T-helper 17 cell (primary cell): ENCODE measurements at regions not wholly inside any gene's neighbourhood (a gene's known extent, or its start where the extent isn't known, plus 50 kb on each side); places are given as distances from the start of the nearest gene placed in this dataset.

Experiments used
- ATAC-seq: fragments of 150-1000 bp; cut with Tn5 transposase; 2 replicates; pipeline ENCODE4 v1.10.0; 2021; ENCODE audit warnings: mild to moderate bottlenecking, moderate library complexity
- DNase-seq, 3 donors: peaks; one replicate each; pipeline versions ENCODE4 v3.0.0 to v3.0.0-alpha.2; 2020 to 2021
- H3K9me3 ChIP-seq: one replicate; pipeline ENCODE4 v1.7.0; 2013; ENCODE audit warnings: low read length, mild to moderate bottlenecking; ENCODE audit not compliant: control insufficient read depth, poor library complexity, severe bottlenecking
- H3K27ac Mint-ChIP-seq: one replicate; pipeline ENCODE4 v1.8.0; 2022; ENCODE audit warnings: mild to moderate bottlenecking, moderate library complexity, mixed read lengths
- H3K27me3 Mint-ChIP-seq: one replicate; pipeline ENCODE4 v1.8.0; 2022; ENCODE audit warnings: mixed read lengths
- H3K36me3 Mint-ChIP-seq: one replicate; pipeline ENCODE4 v1.8.0; 2022; ENCODE audit warnings: low read depth, mixed read lengths
- H3K4me1 Mint-ChIP-seq: one replicate; pipeline ENCODE4 v1.8.0; 2022; ENCODE audit warnings: mild to moderate bottlenecking, mixed read lengths
- H3K4me3 Mint-ChIP-seq: one replicate; pipeline ENCODE4 v1.8.0; 2022; ENCODE audit warnings: mild to moderate bottlenecking, moderate library complexity, mixed read lengths

DNA sequence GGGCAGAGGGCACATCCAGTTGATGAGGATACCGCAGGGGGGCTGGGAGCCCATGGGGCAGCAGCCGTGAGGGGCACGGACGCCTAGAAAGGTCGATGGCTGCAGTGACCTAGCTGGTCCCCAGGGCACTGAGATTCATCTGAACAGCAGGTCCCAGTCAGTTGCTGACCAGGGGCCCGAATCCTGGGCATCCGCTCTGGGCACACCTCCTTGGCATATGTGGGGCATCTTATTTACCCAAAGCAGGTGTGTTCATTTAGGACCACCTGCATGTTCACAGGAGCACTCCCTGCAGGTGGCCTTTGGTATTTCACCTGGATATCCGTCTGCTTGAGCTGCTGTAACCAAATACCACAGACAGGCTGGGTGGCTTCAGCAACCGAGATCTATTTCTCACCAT, 72.0 kb upstream of the ODC1 start:
- peak; percentile 36 for ATAC-seq

DNA sequence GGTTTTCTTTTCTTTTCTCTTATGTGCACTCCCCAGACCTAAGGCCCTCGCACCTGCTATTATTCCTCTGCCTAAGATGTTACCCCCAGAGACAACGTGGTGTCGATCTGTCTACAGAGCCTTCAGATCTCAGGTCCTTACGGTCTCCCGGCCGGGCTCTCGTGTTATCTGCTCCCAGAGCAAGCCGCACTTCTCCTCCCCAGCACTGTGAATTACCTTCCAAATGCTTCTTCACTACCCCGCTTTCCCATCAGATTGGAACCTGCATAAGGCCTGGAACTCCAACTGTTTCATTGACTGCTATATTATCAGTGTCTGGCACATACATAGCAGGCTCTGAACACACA, 71.2 kb upstream of the ODC1 start:
- Mint-ChIP-seq H3K4me1 (peaks cover 2% of the 10 kb centered on the region), H3K4me3 (no peak overlapping the region), H3K27ac (no peak overlapping the region), H3K27me3 (peaks cover 5% of the 10 kb centered on the region), H3K36me3 (peaks cover 2% of the 10 kb centered on the region)
- no peak for DNase-seq
- ATAC-seq: no peak
- peaks cover 4% of the 10 kb centered on the region for H3K9me3 ChIP-seq

More for the DNA sequence above, 72.0 kb upstream of the ODC1 start:
- H3K9me3 ChIP-seq: peaks cover 4% of the 10 kb centered on the region
- no peak overlapping the region for H3K4me3 Mint-ChIP-seq
- no peak for DNase-seq
- H3K27me3 Mint-ChIP-seq: peaks cover 5% of the 10 kb centered on the region
- H3K36me3 Mint-ChIP-seq: peaks cover 2% of the 10 kb centered on the region
- H3K4me1 Mint-ChIP-seq: peaks cover 2% of the 10 kb centered on the region
- H3K27ac Mint-ChIP-seq: no peak overlapping the region

DNA sequence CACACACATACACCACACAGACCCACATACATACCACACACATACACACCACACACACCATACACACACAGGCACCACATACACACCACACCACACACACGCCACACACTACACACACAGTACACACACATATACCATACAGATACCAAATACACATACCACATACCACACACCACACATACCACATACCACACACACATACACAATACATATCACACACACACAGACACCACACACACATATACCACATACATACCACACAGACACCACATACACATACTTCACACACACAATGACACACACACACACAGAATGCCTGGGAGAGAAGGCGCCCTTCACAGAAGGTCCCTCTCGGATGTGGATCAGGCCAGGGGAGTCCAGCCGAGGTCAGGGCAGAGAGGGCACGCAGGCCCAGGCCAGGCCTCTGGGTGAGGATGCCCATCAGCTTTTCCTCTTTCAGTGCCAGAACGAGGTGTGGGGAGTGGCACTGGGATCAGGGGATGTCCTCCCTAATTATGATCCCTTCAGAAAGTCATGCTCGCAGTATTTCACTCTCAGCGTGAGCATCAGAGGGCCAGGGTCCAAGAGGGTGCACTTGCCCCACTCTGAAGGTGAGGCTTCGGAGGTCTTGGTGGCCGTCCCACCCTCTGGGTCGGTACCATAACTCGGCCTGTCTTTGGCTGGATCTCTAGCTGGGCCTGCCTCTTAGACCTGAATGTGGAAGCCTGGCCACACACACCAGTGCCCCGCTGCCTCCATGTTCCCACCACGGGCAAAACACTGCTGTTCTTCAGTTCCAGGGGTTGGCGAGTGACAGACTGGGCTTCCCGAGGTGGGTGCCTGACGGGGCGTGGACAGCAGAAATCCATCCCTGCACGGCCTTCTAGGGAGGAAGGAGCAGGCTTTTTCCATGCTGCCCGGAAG, 70.6 kb upstream of the ODC1 start:
- H3K9me3 ChIP-seq: peaks cover 4% of the 10 kb centered on the region
- no peak overlapping the region for H3K27ac Mint-ChIP-seq
- H3K27me3 Mint-ChIP-seq: peaks cover 3% of the 10 kb centered on the region
- DNase-seq: no peak
- peaks cover 2% of the 10 kb centered on the region for H3K36me3 Mint-ChIP-seq
- H3K4me1 Mint-ChIP-seq: no peaks in the 10 kb centered on the region
- no peak overlapping the region for H3K4me3 Mint-ChIP-seq
- no peak for ATAC-seq

DNA sequence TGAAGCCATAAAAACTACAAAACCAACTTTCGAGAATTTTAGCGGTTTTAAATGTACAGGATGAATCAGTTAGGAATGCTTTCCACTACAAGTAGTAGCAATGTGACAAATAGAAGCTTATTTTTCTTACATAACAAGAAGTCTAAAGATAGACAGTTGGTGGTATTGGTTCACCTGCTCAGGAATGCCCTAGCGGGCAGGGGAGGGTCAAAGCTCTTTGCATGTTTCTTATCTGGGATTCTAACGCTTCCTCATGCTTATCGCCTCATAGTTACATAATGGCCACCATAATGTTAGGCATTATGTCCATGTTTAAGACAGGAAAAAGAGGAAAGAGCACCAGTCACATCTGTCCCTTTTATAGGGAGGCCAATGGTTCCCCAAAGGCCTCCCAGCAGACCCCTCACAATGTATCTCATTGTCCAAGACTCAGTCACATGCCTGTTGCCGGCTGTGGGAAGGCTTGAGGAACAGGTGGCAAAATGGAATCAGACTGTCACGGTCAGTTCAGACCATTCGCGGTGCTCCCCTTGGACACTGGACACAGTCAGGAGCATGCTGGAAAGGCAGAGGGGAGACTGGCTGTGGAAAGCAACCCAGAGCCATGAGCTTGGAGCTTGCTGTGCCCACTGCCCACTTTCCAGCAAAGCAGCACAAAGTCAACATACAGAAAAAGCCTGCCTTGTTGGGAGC, 69.4 kb upstream of the ODC1 start:
- no peaks in the 10 kb centered on the region for H3K4me1 Mint-ChIP-seq
- H3K27ac Mint-ChIP-seq: no peak overlapping the region
- H3K9me3 ChIP-seq: peaks cover 4% of the 10 kb centered on the region
- H3K4me3 Mint-ChIP-seq: no peak overlapping the region
- DNase-seq: no peak
- no peaks in the 10 kb centered on the region for H3K27me3 Mint-ChIP-seq
- peaks cover 2% of the 10 kb centered on the region for H3K36me3 Mint-ChIP-seq
- no peak for ATAC-seq

DNA sequence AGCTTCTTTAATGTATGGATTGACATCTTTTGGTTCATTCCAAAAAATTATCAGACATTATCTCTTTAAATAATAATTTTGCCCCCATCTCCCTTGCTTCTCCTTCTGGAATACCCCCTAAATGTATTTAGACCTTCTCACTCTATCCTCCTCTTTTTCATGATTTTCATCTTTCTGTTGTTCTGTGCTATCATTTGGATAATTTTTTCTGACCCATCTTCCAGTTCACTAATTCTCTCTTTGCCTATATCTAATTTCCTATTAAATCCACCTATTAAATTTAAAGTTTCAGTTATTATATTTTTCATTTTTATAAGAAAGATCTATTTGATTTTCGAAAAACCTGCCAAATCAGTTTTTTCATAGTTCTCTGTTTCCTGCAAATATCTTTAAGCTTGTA, 67.8 kb upstream of the ODC1 start:
- no peak for DNase-seq
- Mint-ChIP-seq H3K4me1 (no peaks in the 10 kb centered on the region), H3K27me3 (no peaks in the 10 kb centered on the region), H3K36me3 (peaks cover 2% of the 10 kb centered on the region), H3K4me3 (no peak overlapping the region), H3K27ac (no peak overlapping the region)
- H3K9me3 ChIP-seq: peaks cover 4% of the 10 kb centered on the region
- ATAC-seq: no peak

DNA sequence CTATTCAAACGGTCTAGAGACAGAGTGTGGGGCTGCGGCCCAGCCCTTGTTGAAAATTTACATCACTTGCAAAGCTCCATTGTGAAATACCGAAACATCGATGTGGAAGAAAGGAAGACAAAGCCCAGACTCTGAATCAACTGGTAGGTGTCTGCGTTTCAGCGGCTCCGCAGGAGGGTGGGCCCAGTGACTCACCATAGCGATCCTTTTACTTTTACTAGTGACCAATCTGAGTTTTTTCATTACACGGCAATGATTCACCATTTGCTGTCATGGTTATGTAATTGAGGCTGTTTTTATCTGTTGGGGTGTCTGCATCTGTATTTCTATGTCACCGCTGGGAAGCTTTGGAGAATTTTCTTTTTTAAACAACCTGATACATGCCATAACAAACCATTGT, 66.6 kb upstream of the ODC1 start:
- Mint-ChIP-seq H3K4me1 (no peaks in the 10 kb centered on the region), H3K27ac (no peak overlapping the region), H3K27me3 (no peaks in the 10 kb centered on the region), H3K36me3 (peaks cover 2% of the 10 kb centered on the region), H3K4me3 (no peak overlapping the region)
- DNase-seq (no peak), ATAC-seq (no peak)
- H3K9me3 ChIP-seq: peaks cover 4% of the 10 kb centered on the region

DNA sequence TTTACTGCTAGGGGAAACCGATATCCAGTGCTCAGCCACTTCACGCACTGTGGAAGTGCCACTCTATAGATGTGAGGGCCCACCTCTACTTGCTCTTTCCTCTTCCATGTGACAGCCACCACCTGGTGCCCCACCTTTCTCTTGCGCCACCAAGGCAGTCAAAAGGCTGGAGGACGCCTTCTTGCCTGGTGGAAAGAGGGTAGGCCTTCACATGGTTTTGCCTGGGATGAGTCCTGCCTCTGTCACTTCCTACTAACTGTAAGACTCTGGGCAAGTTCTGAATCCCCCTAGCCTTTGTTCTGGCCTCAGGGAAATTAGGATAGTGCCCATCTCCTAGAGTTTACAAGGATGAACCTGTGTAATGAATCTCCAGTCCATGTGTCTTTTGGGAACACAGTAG, 66.1 kb upstream of the ODC1 start:
- no peak overlapping the region for H3K27ac Mint-ChIP-seq
- H3K27me3 Mint-ChIP-seq: no peaks in the 10 kb centered on the region
- H3K36me3 Mint-ChIP-seq: peaks cover 2% of the 10 kb centered on the region

DNA sequence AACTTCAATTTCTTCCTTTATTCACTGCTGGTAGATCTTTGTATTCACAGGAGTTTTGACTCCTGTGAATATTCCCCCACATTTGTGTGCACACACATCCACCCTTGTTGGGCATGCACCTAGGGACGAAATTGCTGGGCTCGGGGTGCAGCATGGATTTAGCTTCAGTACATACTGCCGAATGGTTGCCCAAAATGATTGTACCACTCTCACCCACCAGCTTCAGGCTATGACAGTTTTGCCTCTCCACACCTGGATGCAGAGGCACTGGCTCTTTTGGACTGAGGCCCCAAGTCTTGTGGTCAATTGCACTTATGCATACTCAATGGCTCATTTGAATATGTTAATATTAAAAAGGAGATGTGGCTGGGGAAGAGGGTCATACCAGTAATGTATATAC, 65.1 kb upstream of the ODC1 start:
- no peak overlapping the region for H3K27ac Mint-ChIP-seq
- peaks cover 2% of the 10 kb centered on the region for H3K36me3 Mint-ChIP-seq
- H3K4me3 Mint-ChIP-seq: no peak overlapping the region
- no peak for DNase-seq
- H3K27me3 Mint-ChIP-seq: no peaks in the 10 kb centered on the region
- no peaks in the 10 kb centered on the region for H3K4me1 Mint-ChIP-seq
- no peak for ATAC-seq
- peaks cover 4% of the 10 kb centered on the region for H3K9me3 ChIP-seq

More for the DNA sequence above, 66.1 kb upstream of the ODC1 start:
- peaks cover 4% of the 10 kb centered on the region for H3K9me3 ChIP-seq
- H3K4me3 Mint-ChIP-seq: no peak overlapping the region
- no peaks in the 10 kb centered on the region for H3K4me1 Mint-ChIP-seq
- no peak for ATAC-seq
- DNase-seq: no peak

DNA sequence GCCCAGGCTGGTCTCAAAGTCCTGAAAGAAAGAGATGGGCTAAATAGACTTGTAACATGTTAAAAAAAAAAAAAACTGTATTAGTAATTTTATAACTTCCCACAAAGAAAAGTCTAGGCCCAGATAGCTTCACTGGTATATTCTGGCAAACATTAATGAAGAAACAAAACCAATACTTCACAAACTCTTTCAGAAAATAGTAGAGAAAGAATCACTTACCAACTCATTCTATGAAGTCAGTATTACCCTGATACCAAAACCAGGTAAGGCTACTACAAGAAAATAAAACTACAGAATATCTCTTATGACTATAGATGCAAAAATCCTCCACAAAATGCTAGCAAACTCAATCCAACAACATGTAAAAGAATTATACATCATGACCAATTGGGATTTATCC, 59.9 kb upstream of the ODC1 start:
- ATAC-seq (no peak), DNase-seq (no peak)
- H3K27ac Mint-ChIP-seq: no peak overlapping the region
- peaks cover 7% of the 10 kb centered on the region for H3K27me3 Mint-ChIP-seq
- no peaks in the 10 kb centered on the region for H3K36me3 Mint-ChIP-seq
- H3K4me1 Mint-ChIP-seq: no peaks in the 10 kb centered on the region
- no peaks in the 10 kb centered on the region for H3K9me3 ChIP-seq
- H3K4me3 Mint-ChIP-seq: no peak overlapping the region

DNA sequence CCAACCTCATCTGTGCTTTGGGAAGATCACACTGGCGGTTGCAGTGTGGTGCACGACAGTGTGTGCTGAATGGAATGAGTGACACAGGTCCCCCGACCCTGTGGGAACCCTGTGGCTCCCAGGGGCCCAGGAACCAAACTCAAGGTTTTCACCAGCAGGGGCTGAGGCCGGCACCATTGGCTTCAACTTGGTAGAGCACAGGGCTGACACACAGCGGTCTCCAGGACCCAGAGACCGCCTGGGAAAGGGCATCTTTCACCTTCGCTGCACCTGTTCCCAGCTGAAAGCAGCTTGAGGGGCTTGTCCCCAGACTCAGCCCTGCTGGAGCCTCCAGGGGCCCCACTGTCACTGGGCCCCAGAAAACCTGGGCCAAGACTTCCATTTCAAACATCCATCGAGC, 59.0 kb upstream of the ODC1 start:
- no peak for DNase-seq
- no peak for ATAC-seq
- H3K4me1 Mint-ChIP-seq: no peaks in the 10 kb centered on the region

DNA sequence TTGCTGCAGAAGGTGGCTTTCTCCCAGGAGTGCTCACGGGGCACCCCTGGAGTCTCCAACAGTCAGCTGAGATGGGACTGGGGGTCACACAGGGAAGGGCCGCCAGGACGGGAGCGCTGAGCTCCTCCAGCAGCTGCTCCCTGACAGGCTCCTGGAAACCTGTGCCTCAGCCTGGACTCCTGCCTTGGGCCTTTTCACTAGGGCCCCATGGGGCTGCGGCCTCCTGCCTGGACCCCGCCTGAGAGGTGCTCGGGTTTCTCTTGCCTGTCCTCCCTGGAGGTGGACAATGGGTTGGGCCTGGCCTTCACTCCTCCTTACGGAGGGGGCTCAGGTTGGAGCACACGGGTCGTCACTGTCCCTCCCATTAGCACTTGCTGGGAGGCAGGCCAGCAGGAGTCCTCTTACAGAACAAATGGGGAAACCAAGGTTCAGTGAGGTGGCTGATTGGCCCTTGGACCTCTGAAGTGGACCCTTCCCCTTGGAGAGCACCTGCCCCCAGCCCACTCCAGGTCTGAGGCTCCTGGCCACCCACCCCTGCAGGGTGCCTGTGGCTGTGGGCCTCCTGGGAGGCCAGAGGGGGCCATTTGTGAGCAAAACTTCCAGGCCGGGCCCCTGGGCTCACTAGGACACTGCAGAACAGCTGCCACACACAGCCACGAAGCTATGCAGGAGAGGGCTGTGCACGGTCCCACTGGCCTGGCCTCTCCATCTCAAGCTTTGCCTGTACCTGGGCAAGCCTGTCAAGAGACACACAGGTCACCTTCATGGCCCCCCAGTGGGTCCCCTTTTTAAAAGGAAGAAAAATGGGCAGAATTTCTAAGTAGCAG, 57.1 kb upstream of the ODC1 start:
- Mint-ChIP-seq H3K27ac (no peak overlapping the region), H3K4me1 (no peaks in the 10 kb centered on the region), H3K4me3 (no peak overlapping the region), H3K27me3 (peaks cover 20% of the 10 kb centered on the region), H3K36me3 (peaks cover 4% of the 10 kb centered on the region)
- H3K9me3 ChIP-seq: no peaks in the 10 kb centered on the region
- no peak for ATAC-seq
- DNase-seq: no peak

More for the DNA sequence above, 59.0 kb upstream of the ODC1 start:
- no peaks in the 10 kb centered on the region for H3K9me3 ChIP-seq
- Mint-ChIP-seq H3K4me3 (no peak overlapping the region), H3K36me3 (peaks cover 4% of the 10 kb centered on the region), H3K27ac (peak overlapping the region; percentile 29), H3K27me3 (peaks cover 15% of the 10 kb centered on the region)

DNA sequence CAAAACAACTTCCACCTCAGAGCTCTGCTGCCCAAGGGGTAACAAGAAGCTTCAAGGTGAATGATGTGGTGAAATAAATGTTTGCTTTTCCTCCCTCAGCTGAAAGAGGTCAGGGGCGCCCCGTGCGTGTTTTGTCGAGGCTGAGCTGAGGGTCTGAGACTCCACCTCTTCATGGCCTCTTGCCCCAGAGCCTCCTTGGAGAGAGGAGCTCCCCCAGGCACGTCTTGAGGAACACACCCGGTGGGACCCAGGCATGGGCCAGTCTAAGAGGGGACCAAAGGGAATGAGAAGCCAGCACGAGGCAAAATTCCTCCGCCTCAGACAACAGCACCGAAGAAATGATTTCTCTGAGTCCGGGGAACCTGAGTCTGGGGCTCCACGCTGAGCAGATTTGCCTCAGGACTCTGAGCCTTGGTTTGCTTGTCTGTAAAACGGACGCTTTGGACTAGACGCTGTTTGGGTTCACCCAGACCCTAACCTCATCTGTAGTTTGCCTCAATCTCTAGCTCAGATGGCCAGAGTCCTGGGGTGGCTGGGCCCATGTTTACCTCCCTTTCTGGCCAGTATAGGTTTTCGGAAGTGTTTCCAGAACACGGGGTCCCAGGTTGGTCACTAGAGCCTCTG, 56.4 kb upstream of the ODC1 start:
- H3K36me3 Mint-ChIP-seq: peaks cover 4% of the 10 kb centered on the region
- H3K27me3 Mint-ChIP-seq: peaks cover 20% of the 10 kb centered on the region
- no peak overlapping the region for H3K4me3 Mint-ChIP-seq
- no peak for DNase-seq
- H3K27ac Mint-ChIP-seq: no peak overlapping the region
- H3K4me1 Mint-ChIP-seq: no peaks in the 10 kb centered on the region
- H3K9me3 ChIP-seq: no peaks in the 10 kb centered on the region
- ATAC-seq: no peak

DNA sequence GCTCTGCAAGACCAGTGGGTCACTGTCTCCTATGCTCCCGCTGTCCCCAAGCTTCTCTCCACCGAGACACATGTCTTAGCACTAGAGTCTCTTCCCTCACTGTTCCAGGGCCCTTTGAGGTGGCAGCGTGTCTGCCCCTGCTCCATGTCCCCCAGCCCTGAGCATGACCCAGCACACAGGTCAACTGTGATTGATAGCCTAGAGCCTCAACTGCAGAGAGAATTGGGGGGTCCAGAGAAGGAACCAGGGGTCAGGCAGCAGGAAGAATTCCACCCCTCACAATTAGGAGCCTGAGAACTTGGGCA, 54.6 kb upstream of the ODC1 start:
- Mint-ChIP-seq H3K36me3 (peaks cover 4% of the 10 kb centered on the region), H3K27me3 (peaks cover 29% of the 10 kb centered on the region), H3K27ac (no peak overlapping the region), H3K4me3 (no peak overlapping the region), H3K4me1 (peaks cover 5% of the 10 kb centered on the region)
- ATAC-seq (no peak), DNase-seq (no peak)
- no peaks in the 10 kb centered on the region for H3K9me3 ChIP-seq
